Activated CD8-positive, alpha-beta memory T cell treated with anti-CD3 and anti-CD28 coated beads, Interleukin-2, amount 50 U/mL, for 24 hours (primary cell): ENCODE measurements at regions not wholly inside any gene's neighbourhood (a gene's known extent, or its start where the extent isn't known, plus 50 kb on each side); places are given as distances from the start of the nearest gene placed in this dataset.
"Not testable (repeated sequence)": the region's sequence is repeated elsewhere in the genome, so short reads cannot be mapped to it uniquely, and the experiment has no call there.

Experiments
- DNase-seq: peaks from one replicate; pipeline ENCODE4 v3.0.0-alpha.2; 2020; ENCODE audit errors: extremely low read depth

DNA sequence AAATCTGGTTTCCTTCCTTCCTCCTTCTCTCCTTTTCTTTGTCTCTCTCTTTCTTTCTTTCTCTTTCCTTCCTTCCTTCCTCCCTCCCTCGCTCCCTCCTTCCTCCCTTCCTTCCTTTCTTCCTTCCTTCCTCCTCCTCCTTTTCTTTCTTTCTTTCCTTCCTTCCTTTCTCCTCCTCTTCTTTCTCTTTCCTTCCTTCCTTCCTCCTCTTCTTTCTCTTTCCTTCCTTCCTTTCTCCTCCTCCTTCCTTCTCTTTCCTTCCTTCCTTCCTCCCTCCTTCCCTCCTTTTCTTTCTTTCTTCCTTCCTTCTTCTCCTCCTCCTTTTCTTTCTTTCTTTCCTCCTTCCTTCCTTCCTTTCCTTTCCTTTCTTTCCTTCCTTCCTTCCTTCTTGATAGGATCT lies 61.2 kb downstream of the VIP start:
- DNase-seq, result no peak

- no peak for DNase-seq
Observed at GRCh38 chr6:152815230-152815872, 64.8 kb downstream of the VIP start.

DNA sequence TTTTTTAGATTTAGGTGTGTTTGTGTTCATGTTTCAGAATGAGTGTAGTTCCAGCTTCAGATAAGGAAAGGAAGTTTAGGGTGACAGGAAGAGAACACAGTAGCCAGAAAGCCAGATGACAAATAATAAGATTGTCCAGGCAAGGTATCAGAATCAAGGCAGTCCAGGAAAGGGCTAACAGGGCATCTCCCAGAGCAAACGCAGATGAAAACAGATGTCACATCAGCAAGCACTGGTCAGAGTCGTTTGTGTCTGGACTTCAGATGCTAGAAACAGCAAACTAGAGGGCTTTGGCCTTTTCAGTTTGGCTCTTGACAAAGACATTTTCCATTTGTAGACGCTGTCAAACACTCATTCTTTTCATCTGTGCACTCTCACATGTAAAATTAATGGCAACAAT lies 65.5 kb downstream of the VIP start:
- DNase-seq, result no peak

DNA sequence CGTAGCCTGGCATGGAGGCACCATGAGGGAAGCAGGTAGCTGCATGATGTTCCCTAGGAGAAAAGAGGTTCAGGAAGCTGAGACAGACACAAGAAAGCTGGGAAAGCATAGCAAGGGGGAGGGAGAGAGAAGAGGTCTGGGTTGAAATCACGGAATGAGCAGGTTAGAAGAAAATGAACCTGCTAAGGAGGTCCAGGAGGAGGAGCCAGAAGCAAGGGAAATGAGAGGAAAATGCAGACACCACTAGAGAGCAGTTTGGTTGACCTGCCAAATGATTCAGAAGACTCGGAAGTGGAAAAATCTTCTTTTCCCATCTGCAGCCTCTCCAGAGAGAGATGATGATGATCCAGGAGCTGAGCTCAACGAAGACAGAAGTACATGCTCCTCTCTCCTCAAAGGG lies 70.9 kb downstream of the VIP start:
- DNase-seq, result no peak

GRCh38 chr6:152824666-152825065 lies 74.1 kb downstream of the VIP start:
- DNase-seq, result no peak

DNA sequence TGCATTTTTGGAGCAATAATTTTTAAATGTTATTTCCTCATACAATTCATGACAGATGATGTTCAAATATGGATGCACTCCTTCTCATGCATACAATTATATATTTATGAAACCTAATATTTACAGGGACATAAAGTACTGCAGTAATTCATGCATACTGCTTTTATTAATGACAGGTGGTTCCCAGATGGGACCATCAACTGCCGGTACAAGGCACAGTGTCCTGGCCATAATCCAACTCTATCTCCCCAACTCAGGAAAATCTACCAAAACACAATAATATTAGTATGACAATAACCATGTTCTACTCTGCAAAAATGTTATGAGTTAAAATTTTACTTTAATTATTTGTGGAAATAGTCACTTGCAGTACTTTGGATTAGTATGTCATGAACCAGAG lies 77.8 kb downstream of the VIP start:
- DNase-seq, result no peak

GRCh38 chr6:152834366-152834765 lies 83.8 kb downstream of the VIP start:
- DNase-seq, result not testable (repeated sequence)

DNA sequence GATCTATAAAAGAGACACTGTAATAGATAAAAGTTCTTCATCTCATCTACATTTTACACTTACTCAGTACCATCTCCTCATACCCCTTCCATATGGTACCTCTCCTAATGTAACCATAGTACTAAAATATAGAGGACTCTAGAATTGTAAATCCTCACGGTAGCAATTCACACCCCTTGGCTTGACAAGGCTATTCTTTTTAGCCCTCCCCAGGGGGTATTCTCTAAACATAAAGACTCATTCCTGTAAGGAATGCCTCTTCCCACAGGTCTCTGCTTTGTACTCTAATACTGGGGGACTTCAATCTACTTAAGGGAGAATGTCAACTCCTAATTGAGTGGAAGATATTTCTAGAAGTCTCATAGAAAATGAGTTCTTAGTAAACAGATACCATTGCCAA lies 85.9 kb downstream of the VIP start:
- no peak for DNase-seq

- no peak for DNase-seq
Observed at GRCh38 chr6:152845421-152845820, 94.8 kb downstream of the VIP start.

DNA sequence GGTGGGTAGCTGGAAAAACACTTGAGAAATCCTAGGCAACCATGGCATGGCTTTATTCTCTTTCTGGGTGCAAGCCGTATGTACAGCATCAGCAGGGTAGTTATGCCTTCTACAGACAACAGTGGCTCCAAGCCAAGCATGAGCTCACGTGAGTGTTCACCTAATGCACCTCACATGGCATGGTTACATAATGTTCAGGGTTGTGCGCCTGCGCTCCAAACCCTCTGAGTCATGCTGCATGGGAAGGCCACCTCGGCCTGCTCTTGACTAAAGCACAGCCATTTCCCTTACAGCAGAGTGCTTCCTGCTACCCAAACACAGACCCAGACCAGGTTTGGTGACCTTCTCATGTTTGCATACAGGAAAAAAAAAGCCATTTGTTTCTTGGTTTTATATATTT lies 96.2 kb downstream of the VIP start:
- DNase-seq, result no peak

DNA sequence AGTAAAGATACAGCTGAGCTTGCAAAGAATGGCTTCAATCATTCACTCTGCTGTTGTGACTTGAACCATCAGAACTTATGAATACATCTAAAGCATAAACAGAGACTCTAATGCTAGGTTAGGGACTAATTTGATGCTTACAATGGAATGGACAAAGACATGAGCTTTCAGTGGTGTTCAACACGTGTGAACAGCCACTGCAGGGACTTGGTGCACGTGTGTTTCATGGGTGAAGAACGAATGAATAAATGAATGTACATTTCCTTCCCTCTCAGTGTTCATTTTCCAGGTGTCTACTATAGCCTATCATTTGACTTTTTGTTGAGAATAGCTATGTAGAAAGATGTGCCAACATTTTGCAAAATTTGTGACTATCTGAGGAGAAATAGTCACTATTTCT lies 98.3 kb downstream of the VIP start:
- no peak for DNase-seq

DNA sequence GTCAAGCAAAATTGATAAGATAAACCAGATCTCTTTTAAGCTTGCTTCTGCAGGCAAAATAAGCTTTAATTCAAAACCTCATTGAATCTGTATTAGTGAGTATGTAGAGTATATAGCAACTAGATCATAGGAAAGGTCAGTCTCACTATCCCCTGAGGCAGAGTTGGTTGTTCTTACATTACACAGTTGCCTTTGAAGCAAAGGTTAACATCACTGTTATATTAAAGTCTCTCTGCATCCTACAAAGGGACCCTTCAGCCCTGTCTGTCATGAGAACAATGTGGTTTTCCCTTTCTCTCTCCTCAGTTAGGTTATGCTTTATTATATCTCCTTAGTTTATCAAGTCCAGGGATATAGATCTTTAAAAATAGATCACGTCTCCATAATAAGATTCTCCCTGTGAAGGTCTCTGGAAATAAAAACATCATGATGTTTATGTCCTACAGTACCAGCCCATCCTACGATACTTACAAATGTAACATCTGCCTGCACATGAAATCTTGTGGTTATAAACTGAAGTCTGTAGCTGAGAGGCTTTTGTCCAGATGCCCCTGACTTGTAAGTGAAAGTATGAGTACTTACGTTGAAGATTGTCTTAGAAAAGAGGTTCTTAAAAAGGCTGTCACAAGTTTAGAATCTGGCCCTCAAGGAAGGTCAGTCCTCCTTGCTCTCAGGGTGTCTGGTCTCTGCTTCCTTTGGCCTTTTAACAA lies 103.6 kb downstream of the VIP start:
- no peak for DNase-seq

DNA sequence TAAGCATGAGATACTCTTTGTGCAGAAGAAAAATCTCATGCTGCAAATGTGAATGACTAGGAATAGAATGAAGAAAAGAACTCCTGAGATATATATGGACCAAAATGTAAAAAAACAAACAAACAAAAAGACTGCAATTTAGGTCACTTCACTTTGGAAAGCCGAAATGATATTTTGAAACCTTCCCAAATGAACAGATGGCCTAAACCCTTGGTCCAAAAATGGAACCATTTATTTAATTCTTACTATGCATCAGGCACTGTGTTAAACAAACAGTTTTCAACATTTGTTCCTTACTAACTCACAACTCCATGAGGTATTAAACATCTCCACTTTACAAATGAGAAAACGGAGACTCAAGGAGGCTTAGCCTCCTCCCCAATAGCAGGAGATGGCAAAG lies 107.5 kb downstream of the VIP start:
- no peak for DNase-seq

DNA sequence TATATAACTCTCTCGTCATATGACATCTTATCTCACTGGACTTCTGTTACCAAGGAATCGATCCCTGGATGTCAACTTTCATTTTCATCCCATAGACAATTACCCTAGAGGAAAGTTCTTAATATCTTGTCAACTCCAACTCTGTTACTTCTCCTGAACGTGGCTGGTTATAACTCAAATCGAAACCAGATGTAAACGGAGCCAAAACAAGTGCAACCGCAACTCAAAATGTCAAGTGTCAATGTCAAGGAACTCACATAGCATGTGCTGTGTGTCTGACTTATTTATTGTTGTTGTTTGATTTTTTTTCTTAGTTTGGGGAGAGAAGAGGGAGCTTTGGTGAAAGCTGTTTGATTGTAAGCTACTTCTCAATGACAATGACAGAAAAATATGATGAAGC lies 108.6 kb downstream of the VIP start:
- no peak for DNase-seq

DNA sequence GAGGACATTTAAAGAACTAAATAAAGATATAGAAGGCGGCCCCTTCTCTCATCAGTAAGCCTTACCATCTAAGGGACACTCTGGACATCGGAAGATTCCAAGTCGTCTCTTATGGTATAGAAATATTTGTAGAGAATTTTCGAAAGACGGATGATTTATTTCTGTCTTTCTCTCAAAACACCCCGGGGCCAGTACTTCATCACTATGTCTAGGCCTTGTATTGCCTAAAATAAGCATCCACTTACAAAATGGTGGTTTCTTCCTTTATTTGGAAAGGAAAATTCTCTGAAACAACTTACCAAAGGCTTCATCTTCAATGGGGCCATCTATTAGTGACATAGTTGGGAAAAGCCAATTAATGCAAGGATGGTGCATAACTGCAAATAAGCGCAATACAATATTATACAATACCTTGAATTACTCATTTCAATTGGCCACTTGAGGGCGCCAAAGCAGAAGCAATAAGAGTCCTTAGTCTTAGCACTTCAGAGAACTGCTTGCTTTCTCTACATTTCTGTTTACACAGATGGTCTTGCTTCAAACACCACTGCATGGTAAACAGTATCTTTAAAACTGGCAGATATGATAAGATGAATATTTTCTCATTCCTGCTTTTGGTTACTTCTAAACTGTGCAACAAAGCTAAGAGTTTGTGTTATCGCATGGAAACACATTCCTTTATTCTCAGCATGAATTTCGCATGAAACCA lies 113.2 kb downstream of the VIP start:
- peak; percentile 44 for DNase-seq

GRCh38 chr6:152874267-152874666 lies 108.6 kb downstream of the FBXO5 start:
- no peak for DNase-seq

DNA sequence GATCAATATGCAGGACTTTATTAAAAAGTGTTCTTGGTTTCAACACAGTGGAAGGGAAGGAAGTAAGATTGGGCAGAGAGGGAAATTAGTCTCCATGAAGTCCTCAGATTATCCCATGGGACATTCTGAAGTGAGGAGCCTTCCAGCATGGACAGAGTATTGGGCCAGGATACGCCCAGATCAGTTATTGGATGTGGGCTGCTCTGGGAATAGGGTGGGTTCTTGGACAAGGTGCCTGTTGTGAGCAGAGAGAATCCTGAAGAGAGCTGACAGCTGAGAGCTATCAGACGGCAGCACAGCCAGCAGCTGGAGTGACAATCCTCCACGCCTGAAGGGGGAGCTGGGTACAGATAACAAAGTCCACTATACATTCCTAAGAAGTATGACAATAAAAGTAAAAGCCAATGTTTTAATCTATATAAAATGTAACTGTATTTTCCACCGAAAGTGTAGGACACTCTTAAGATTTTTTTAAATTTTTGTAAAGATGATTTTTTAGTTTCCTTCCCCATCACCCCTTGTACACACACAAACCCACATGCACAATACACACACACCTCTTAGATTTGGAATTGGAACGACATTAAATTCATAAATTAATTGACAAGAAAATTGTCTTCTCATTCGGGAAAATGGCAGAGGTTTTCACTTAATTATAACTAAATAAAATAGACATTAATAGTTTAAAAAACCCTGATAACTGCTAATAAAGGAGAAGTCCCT lies 107.8 kb downstream of the FBXO5 start:
- no peak for DNase-seq

DNA sequence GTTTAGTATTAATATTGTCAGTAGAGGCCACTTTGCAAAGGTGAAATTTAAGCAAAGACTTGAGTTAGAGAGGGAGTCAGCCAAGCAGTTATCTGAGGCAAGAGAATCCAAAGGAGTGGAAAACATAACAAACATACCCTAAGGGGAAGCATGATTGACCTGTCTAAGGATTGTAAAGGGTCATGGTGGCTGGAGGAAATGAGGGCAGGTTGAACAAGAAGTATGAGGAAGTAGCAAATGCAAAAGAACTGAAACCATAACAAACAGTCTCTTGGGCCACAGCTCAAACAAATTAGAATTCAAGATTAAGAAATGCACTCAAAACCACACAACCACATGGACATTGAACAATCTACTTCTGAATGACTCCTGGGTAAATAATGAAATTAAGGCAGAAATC lies 103.2 kb downstream of the FBXO5 start:
- no peak for DNase-seq

- no peak for DNase-seq
Observed at GRCh38 chr6:152893187-152893586, 89.7 kb downstream of the FBXO5 start.

GRCh38 chr6:152896923-152897322 lies 85.9 kb downstream of the FBXO5 start:
- no peak for DNase-seq

DNA sequence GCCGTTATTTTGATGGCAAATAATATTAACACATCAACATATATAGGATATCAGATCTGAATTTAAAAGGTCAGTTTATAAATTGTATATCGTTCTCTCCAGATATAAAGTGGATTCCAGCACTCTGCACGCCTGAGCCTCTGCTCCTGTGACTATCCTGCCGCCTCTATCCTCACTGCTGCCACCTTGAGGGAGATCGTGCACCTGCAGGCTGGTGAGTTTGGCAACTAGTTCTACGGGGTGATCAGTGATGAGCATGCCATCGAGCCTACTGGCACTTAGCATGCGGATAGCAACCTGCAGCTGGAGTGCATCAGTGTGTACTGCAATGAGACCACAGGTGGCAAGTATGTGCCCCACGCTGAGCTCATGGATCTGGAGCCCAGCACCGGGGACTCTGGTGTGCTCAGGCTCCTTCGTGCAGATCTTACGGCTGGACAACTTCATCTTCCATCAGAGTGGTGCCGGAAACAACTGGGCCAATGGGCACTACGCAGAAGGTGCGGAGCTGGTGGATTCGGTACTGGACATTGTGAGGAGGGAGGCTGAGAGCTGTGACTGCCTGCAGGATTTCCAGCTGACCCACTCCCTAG lies 84.9 kb downstream of the FBXO5 start:
- peak; percentile 27 for DNase-seq

DNA sequence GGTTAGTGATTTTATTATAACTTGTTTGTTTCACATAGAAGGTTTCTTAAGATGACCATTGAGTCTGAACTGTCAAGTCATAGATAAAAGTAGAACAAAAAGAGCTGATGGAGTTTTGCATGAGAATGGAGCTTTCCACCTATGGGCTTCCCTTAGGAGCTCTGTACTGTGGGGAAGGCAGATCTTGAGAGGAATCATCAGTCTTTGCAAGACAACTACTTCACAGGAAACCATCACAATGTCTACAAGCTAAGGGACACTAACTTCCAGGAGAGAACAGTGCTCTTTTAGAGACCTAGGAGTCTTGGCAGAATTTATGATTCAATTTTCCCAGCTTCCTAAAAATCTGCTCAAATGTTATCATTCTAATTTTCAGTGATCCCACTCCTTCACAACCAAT lies 78.2 kb downstream of the FBXO5 start:
- no peak for DNase-seq
